A549 (cell line): ENCODE measurements at regions not wholly inside any gene's neighbourhood (a gene's known extent, or its start where the extent isn't known, plus 50 kb on each side); places are given as distances from the start of the nearest gene placed in this dataset.

Source experiments
- ATAC-seq, 2 experiments: fragments of 200-7000 bp in 1 of 2; fragments of >200 bp in 1 of 2; cut with Nextera tagmentation in 1 of 2; cut with Tn5 transposase in 1 of 2; 3 replicates each; pipeline versions ENCODE4 v1.8.0 to v1.9.1; 2018 to 2020; ENCODE audit warnings: mild to moderate bottlenecking in 1 of 2, moderate library complexity in 1 of 2
- CTCF ChIA-PET: fragments of 300-600 bp; sonication (Branson Sonifier 250); formaldehyde crosslinking; extraction: SDS; loops from one replicate; lab custom pipeline; 2021; ENCODE audit warnings: antibody characterized with exemption, inconsistent platforms; lab: Yijun Ruan, JAX
- POLR2A ChIA-PET: fragments of 350-600 bp; formaldehyde crosslinking; extraction: SDS; loops from one replicate; lab custom pipeline; 2021; ENCODE audit warnings: antibody characterized with exemption, inconsistent platforms; lab: Yijun Ruan, JAX
- DNase-seq, 2 experiments: peaks; one replicate each; pipeline versions ENCODE4 v3.0.0 to v3.0.0-alpha.2; 2011 to 2016; ENCODE audit warnings: low read depth in 1 of 2, low spot score in 1 of 2
- FAIRE-seq: peaks from 2 replicates; lab custom pipeline; 2011; peaks lifted over from hg19 to GRCh38; lab: Jason Lieb, UNC
- H3K27ac ChIP-seq, 2 experiments: fragments of >200 bp; sonication (Bioruptor Twin); formaldehyde crosslinking; 3 replicates each; pipeline ENCODE4 v1.5.1; 2016 to 2017
- H3K4me1 ChIP-seq: fragments of >200 bp; sonication (Bioruptor Twin); formaldehyde crosslinking; 3 replicates; pipeline ENCODE4 v1.6.1; 2016
- H3K4me2 ChIP-seq: fragments of >200 bp; sonication (Bioruptor Twin); formaldehyde crosslinking; 3 replicates; pipeline ENCODE4 v1.6.1; 2016
- H3K4me3 ChIP-seq: fragments of >200 bp; sonication (Bioruptor Twin); formaldehyde crosslinking; 3 replicates; pipeline ENCODE4 v1.5.1; 2016
- H3K9me3 ChIP-seq: fragments of >200 bp; sonication (Bioruptor Twin); formaldehyde crosslinking; 3 replicates; pipeline ENCODE4 v1.6.1; 2016
- CBX2 ChIP-seq: fragments of 200-600 bp; sonication (generic); IDR thresholded peaks from 2 replicates; pipeline ENCODE4 v1.6.1; 2016; ENCODE audit warnings: low read depth, mild to moderate bottlenecking, borderline replicate concordance
- CEBPB ChIP-seq, 2 experiments: fragments of >200 bp in 1 of 2; sonication (Bioruptor Twin) in 1 of 2; formaldehyde crosslinking in 1 of 2; IDR thresholded peaks; 2 replicates each; pipeline ENCODE4 v1.6.1; 2012 to 2016
- CHD2 ChIP-seq: fragments of 150-350 bp; IDR thresholded peaks from 2 replicates; pipeline ENCODE4 v1.6.1; 2014; ENCODE audit warnings: low read length; ENCODE audit not compliant: partially characterized antibody
- CTCF ChIP-seq: fragments of >200 bp; sonication (Bioruptor Twin); formaldehyde crosslinking; IDR thresholded peaks from 3 replicates; pipeline ENCODE4 v1.5.1; 2016
- EHF ChIP-seq: fragments of 250-450 bp; sonication (Bioruptor Pico); IDR thresholded peaks from 2 replicates; pipeline ENCODE4 v1.5.0; 2020; ENCODE audit warnings: mild to moderate bottlenecking
- EHMT2 ChIP-seq: fragments of 200-600 bp; sonication (generic); IDR thresholded peaks from 2 replicates; pipeline ENCODE4 v1.6.1; 2016; ENCODE audit warnings: antibody characterized with exemption, low read depth, mild to moderate bottlenecking, moderate library complexity
- ESRRA ChIP-seq: fragments of 150-350 bp; IDR thresholded peaks from 2 replicates; pipeline ENCODE4 v1.6.1; 2014; ENCODE audit warnings: mild to moderate bottlenecking, low read length, borderline replicate concordance
- FOSB ChIP-seq: fragments of 250-450 bp; sonication (Bioruptor Pico); IDR thresholded peaks from 2 replicates; pipeline ENCODE4 v1.5.0; 2020; ENCODE audit warnings: mild to moderate bottlenecking, moderate library complexity
- FOSL2 ChIP-seq, 2 experiments: fragments of 450-650 bp in 1 of 2; fragments of >200 bp in 1 of 2; sonication (Bioruptor Twin) in 1 of 2; formaldehyde crosslinking; IDR thresholded peaks; 2 replicates each; pipeline versions ENCODE4 v1.5.0 to v1.6.1; 2016 to 2020; ENCODE audit warnings: mild to moderate bottlenecking in 1 of 2, moderate library complexity in 1 of 2
- FOXS1 ChIP-seq: fragments of 250-450 bp; sonication (Bioruptor Pico); IDR thresholded peaks from 2 replicates; pipeline ENCODE4 v1.5.0; 2020; ENCODE audit warnings: mild to moderate bottlenecking, moderate library complexity
- HDAC2 ChIP-seq: fragments of 200-600 bp; sonication (generic); IDR thresholded peaks from 2 replicates; pipeline ENCODE4 v1.6.1; 2016
- HEYL ChIP-seq: fragments of 250-450 bp; sonication (Bioruptor Pico); IDR thresholded peaks from 2 replicates; pipeline ENCODE4 v1.8.0; 2021; ENCODE audit warnings: mild to moderate bottlenecking, moderate library complexity
- HMGXB4 ChIP-seq: fragments of 250-450 bp; sonication (Bioruptor Pico); IDR thresholded peaks from 2 replicates; pipeline ENCODE4 v1.5.0; 2021; ENCODE audit warnings: mild to moderate bottlenecking, moderate library complexity, borderline replicate concordance
- HOXA7 ChIP-seq: fragments of 250-450 bp; sonication (Bioruptor Pico); IDR thresholded peaks from 2 replicates; pipeline ENCODE4 v1.5.0; 2020; ENCODE audit warnings: mild to moderate bottlenecking, moderate library complexity
- HOXB5 ChIP-seq: fragments of 250-450 bp; sonication (Bioruptor Pico); IDR thresholded peaks from 2 replicates; pipeline ENCODE4 v1.5.0; 2020; ENCODE audit warnings: mild to moderate bottlenecking, moderate library complexity
- JUN ChIP-seq, 2 experiments: fragments of >200 bp; sonication (Bioruptor Twin); formaldehyde crosslinking; IDR thresholded peaks; 2 replicates in 1 of 2; 3 replicates in 1 of 2; pipeline ENCODE4 v1.6.1; 2016 to 2017
- JUNB ChIP-seq: fragments of >200 bp; sonication (Bioruptor Twin); formaldehyde crosslinking; IDR thresholded peaks from 2 replicates; pipeline ENCODE4 v1.6.1; 2016
- MAFK ChIP-seq: fragments of 450-650 bp; IDR thresholded peaks from 2 replicates; pipeline ENCODE4 v1.6.1; 2014; ENCODE audit not compliant: partially characterized antibody
- MAZ ChIP-seq: fragments of 150-350 bp; IDR thresholded peaks from 2 replicates; pipeline ENCODE4 v1.6.1; 2014; ENCODE audit warnings: antibody characterized with exemption, low read depth, low read length, borderline replicate concordance
- NPAS2 ChIP-seq: fragments of 250-450 bp; sonication (Bioruptor Pico); IDR thresholded peaks from 2 replicates; pipeline ENCODE4 v1.8.0; 2022; ENCODE audit warnings: mild to moderate bottlenecking, moderate library complexity, borderline replicate concordance
- RAD21 ChIP-seq, 2 experiments: fragments of >200 bp in 1 of 2; sonication (Bioruptor Twin) in 1 of 2; formaldehyde crosslinking in 1 of 2; IDR thresholded peaks in 1 of 2; conservative IDR thresholded peaks in 1 of 2; 2 replicates in 1 of 2; 3 replicates in 1 of 2; pipeline ENCODE4 v1.6.1; 2012 to 2018; ENCODE audit warnings: inconsistent platforms in 1 of 2
- REST ChIP-seq: fragments of 200-600 bp; sonication (generic); IDR thresholded peaks from 2 replicates; pipeline ENCODE4 v1.6.1; 2016; ENCODE audit warnings: antibody characterized with exemption, mild to moderate bottlenecking, moderate library complexity
- SREBF2 ChIP-seq: fragments of 450-650 bp; IDR thresholded peaks from 2 replicates; pipeline ENCODE4 v1.6.1; 2014; ENCODE audit warnings: mild to moderate bottlenecking, moderate library complexity
- ZC3H11A ChIP-seq: fragments of 450-650 bp; IDR thresholded peaks from 2 replicates; pipeline ENCODE4 v1.6.1; 2014; ENCODE audit warnings: antibody characterized with exemption, mild to moderate bottlenecking
- ZFP36 ChIP-seq: fragments of 450-650 bp; IDR thresholded peaks from 2 replicates; pipeline ENCODE4 v1.6.1; 2014; ENCODE audit warnings: borderline replicate concordance; ENCODE audit not compliant: partially characterized antibody
- WGBS: methylation state at CpG from one replicate; pipeline ENCODE4 v1.1.6; 2017; ENCODE audit errors: missing lambda C conversion rate; 5-methylcytosine and 5-hydroxymethylcytosine counted together
- TF ChIP-seq, protein P1 (sequence below): fragments of >200 bp; sonication (Bioruptor Twin); formaldehyde crosslinking; IDR thresholded peaks from 3 replicates; pipeline ENCODE4 v1.6.1; 2016

DNA sequence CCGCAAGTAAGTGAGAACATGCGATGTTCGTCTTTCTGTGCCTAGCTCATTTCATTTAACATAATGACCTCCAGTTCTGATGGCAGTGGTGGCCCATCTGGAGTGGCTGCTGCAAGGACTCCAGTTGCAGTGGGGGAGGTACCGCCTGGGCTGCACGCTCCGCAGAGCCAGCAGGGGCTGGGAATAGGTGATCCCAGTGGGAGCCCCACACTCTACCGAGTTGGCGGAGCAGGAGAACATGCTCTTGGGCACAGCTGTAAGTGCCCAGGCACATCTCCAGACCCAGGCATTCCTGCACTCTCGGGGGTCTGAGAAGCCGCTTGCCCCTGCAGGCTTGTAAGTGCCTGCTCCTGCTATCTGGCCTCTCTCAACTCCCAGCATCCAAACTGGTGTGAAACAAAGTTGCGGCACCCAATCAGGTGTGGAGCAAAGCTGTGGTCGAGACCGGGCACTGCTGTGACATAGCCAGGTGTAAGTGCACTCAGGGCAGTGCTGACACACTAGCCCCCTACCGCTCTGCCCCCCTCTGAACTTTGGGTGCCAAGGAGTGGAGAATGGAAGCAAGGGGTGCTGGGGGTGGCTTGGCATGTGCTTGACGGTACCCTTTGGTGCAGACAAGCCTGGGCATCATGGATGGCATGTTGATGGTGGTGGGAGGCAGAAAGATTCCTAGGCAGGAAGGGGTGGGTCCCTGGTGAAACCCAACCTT, 130.2 kb downstream of the HTR1B start:
- POLR2A ChIA-PET: no interaction called here
- Histone ChIP-seq H3K4me1 (no peaks in the 10 kb centered on the region), H3K27ac (no peak overlapping the region), H3K4me2 (no peak overlapping the region)
- ATAC-seq: no peak
- WGBS: 94% methylated on average over 3 of the region's 15 CpGs
- no peak for FAIRE-seq
- CTCF ChIA-PET: no interaction called here
- TF ChIP-seq EHMT2 (no peak), MAFK (no peak), SREBF2 (no peak), HDAC2 (no peak), HOXA7 (CRISPR knock-in tag) (no peak), EHF (no peak)
- TF ChIP-seq, protein P1, sequence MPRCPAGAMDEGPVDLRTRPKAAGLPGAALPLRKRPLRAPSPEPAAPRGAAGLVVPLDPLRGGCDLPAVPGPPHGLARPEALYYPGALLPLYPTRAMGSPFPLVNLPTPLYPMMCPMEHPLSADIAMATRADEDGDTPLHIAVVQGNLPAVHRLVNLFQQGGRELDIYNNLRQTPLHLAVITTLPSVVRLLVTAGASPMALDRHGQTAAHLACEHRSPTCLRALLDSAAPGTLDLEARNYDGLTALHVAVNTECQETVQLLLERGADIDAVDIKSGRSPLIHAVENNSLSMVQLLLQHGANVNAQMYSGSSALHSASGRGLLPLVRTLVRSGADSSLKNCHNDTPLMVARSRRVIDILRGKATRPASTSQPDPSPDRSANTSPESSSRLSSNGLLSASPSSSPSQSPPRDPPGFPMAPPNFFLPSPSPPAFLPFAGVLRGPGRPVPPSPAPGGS: no peak
- TF ChIP-seq, all 56 proteins: peak for 0
- DNase-seq: no peak
- H3K4me3 ChIP-seq: no peak overlapping the region
- H3K9me3 ChIP-seq: no peaks in the 10 kb centered on the region

DNA sequence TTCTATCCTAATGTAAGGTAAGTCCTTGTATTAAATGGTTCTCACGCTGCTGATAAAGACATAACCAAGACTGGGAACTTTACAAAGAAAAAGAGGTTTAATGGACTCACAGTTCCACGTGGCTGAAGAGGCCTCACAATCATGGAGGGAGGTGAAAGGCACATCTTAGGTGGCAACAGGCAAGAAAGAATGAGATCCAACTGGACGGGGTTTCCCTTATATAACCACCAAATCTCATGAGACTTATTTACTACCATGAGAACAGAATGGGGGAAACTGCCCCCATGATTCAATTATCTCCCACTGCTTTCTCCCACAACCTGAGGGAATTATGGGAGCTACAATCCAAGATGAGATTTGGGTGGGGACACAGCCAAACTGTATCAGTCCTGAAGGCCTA, 136.6 kb downstream of the HTR1B start:
- Histone ChIP-seq H3K27ac (no peak overlapping the region), H3K4me1 (no peaks in the 10 kb centered on the region), H3K4me2 (no peak overlapping the region), H3K4me3 (no peak overlapping the region), H3K9me3 (no peaks in the 10 kb centered on the region)
- ChIA-PET POLR2A (no interaction called here), CTCF (no interaction called here)
- WGBS: 48% methylated on average over 3 of the region's 3 CpGs
- FAIRE-seq (no peak), ATAC-seq (no peak), DNase-seq (no peak)
- TF ChIP-seq NPAS2 (no peak), REST (no peak), ZC3H11A (no peak), CBX2 (no peak), HEYL (CRISPR knock-in tag) (no peak), SREBF2 (no peak), FOXS1 (no peak), FOSB (CRISPR knock-in tag) (no peak), HOXB5 (CRISPR knock-in tag) (no peak), JUNB (no peak), ZFP36 (no peak), JUN (IDR thresholded peaks at IDR 0.05) (no peak), CHD2 (no peak), CTCF (no peak), CEBPB (IDR thresholded peaks at IDR 0.05) (no peak), RAD21 (conservative IDR thresholded peaks at IDR 0.05 in 1 of 2, IDR thresholded peaks at IDR 0.05 in 1 of 2) (no peak), FOSL2 (IDR thresholded peaks at IDR 0.05) (no peak), FOSL2 (CRISPR knock-in tag; IDR thresholded peaks at IDR 0.05) (no peak), HMGXB4 (CRISPR knock-in tag) (no peak), ESRRA (no peak), MAZ (no peak)
